Activated CD4-positive, alpha-beta memory T cell treated with anti-CD3 and anti-CD28 coated beads for 36 hours (primary cell): ENCODE measurements at regions not wholly inside any gene's neighbourhood (a gene's known extent, or its start where the extent isn't known, plus 50 kb on each side); places are given as distances from the start of the nearest gene placed in this dataset.
"Not testable (repeated sequence)": the region's sequence is repeated elsewhere in the genome, so short reads cannot be mapped to it uniquely, and the experiment has no call there.

Experiments used
- CTCF ChIA-PET: fragments of 350-600 bp; sonication (Branson Sonifier 250); formaldehyde crosslinking; loops from one replicate; lab custom pipeline; 2021; ENCODE audit warnings: antibody characterized with exemption, inconsistent platforms; lab: Charles Lee
- POLR2A ChIA-PET: fragments of 350-600 bp; sonication (Branson Sonifier 250); formaldehyde crosslinking; loops from one replicate; lab custom pipeline; 2021; ENCODE audit warnings: antibody characterized with exemption; lab: Charles Lee
- DNase-seq: peaks from one replicate; pipeline ENCODE4 v3.0.0-alpha.2; 2020
- H3K27ac Mint-ChIP-seq: one replicate; pipeline ENCODE4 v1.8.0; 2021; ENCODE audit warnings: mixed read lengths
- H3K27me3 Mint-ChIP-seq: one replicate; pipeline ENCODE4 v1.8.0; 2021; ENCODE audit warnings: mixed read lengths
- H3K36me3 Mint-ChIP-seq: one replicate; pipeline ENCODE4 v1.8.0; 2021; ENCODE audit warnings: mixed read lengths
- H3K4me1 Mint-ChIP-seq: one replicate; pipeline ENCODE4 v1.8.0; 2021; ENCODE audit warnings: low read depth, mixed read lengths
- H3K4me3 Mint-ChIP-seq: one replicate; pipeline ENCODE4 v1.8.0; 2021; ENCODE audit warnings: mild to moderate bottlenecking, mixed read lengths
- H3K9me3 Mint-ChIP-seq: one replicate; pipeline ENCODE4 v1.8.0; 2021; ENCODE audit warnings: mixed read lengths
- intact Hi-C: fragments of 100-400 bp; cut with micrococcal nuclease; formaldehyde crosslinking; loops from one replicate; pipeline ENCODE4 v1.15.1; 2023

DNA sequence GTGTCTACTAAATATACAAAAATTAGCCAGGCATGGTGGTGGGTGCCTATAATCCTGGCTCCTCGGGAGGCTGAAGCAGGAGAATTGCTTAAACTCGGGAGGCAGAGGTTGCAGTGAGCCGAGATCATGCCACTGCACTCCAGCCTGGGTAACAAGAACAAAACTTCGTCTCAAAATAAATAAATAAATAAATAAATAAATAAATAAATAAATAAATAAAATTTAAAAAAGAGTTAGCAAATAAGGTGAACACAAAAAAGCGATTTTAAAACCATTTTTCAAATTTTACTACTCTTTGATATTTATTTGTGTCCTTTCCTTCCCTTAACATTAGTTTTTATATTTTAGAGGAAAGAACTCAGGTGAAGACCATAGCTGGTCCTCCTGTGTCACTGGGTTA lies 453.3 kb downstream of the ZNF536 start:
- H3K27ac Mint-ChIP-seq, CTCF ChIA-PET: not testable (repeated sequence)

DNA sequence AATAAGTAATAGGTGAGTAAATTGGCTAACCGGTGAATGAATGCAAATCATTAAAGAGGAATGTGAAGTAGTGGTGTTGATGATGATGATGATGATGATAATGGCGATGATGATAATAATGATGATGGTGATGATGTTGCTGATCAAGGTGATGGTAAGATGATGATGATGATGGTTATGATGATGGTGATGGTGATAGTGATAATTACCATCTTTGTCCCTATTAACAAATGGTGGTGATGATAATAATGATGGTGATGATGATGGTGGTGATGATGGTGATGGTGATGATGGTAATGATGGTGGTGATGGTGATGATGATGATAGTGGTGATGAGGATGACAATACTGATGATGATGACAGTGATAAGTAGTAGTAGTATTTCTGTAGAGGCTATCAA lies 452.6 kb downstream of the ZNF536 start:
- DNase-seq, result no peak
- Mint-ChIP-seq H3K4me1 (no peaks in the 10 kb centered on the region), H3K36me3 (no peaks in the 10 kb centered on the region), H3K27me3 (peaks cover 3% of the 10 kb centered on the region), H3K9me3 (peaks cover 7% of the 10 kb centered on the region), H3K27ac (no peak overlapping the region), H3K4me3 (no peak overlapping the region)
- POLR2A ChIA-PET, result no interaction called here
- CTCF ChIA-PET, result no interaction called here
- intact Hi-C loops, result no loop called here

More for the DNA sequence above, 453.3 kb downstream of the ZNF536 start:
- POLR2A ChIA-PET, DNase-seq, H3K4me3 Mint-ChIP-seq, H3K27me3 Mint-ChIP-seq, H3K36me3 Mint-ChIP-seq, intact Hi-C loops, H3K4me1 Mint-ChIP-seq, H3K9me3 Mint-ChIP-seq: not testable (repeated sequence)

GRCh38 chr19:30817965-30818567 lies 445.9 kb downstream of the ZNF536 start:
- Mint-ChIP-seq H3K36me3 (no peaks in the 10 kb centered on the region), H3K4me1 (no peaks in the 10 kb centered on the region), H3K27me3 (peaks cover 23% of the 10 kb centered on the region), H3K4me3 (no peak overlapping the region), H3K9me3 (peaks cover 2% of the 10 kb centered on the region), H3K27ac (no peak overlapping the region)
- intact Hi-C loops, result no loop called here
- no peak for DNase-seq
- ChIA-PET CTCF (no interaction called here), POLR2A (no interaction called here)

- Mint-ChIP-seq H3K4me3 (no peak overlapping the region), H3K36me3 (no peaks in the 10 kb centered on the region), H3K4me1 (no peaks in the 10 kb centered on the region), H3K27ac (no peak overlapping the region), H3K27me3 (peaks cover 23% of the 10 kb centered on the region), H3K9me3 (peaks cover 2% of the 10 kb centered on the region)
- ChIA-PET CTCF (no interaction called here), POLR2A (no interaction called here)
- intact Hi-C loops, result no loop called here
- no peak for DNase-seq
These were observed 445.0 kb downstream of the ZNF536 start for GRCh38 chr19:30817197-30817596.

- DNase-seq, result no peak
- peaks cover 23% of the 10 kb centered on the region for H3K27me3 Mint-ChIP-seq
- intact Hi-C loops, result no loop called here
- H3K36me3 Mint-ChIP-seq, result no peaks in the 10 kb centered on the region
- H3K4me3 Mint-ChIP-seq, result no peak overlapping the region
- H3K4me1 Mint-ChIP-seq, result no peaks in the 10 kb centered on the region
- POLR2A ChIA-PET, result no interaction called here
- H3K9me3 Mint-ChIP-seq, result peaks cover 2% of the 10 kb centered on the region
- no peak overlapping the region for H3K27ac Mint-ChIP-seq
- CTCF ChIA-PET, result interaction anchor here (0.7 kb wide), 1 partner anchor 432 kb away, joined by 3 read pairs; no protein-coding TSS in a partner anchor
These were observed 443.9 kb downstream of the ZNF536 start for GRCh38 chr19:30815889-30816580.

- CTCF ChIA-PET, result no interaction called here
- H3K27ac Mint-ChIP-seq, result no peak overlapping the region
- H3K9me3 Mint-ChIP-seq, result peaks cover 2% of the 10 kb centered on the region
- no peak overlapping the region for H3K4me3 Mint-ChIP-seq
- DNase-seq, result no peak
- H3K36me3 Mint-ChIP-seq, result no peaks in the 10 kb centered on the region
- POLR2A ChIA-PET, result no interaction called here
- H3K27me3 Mint-ChIP-seq, result peaks cover 10% of the 10 kb centered on the region
- intact Hi-C loops, result no loop called here
- H3K4me1 Mint-ChIP-seq, result no peaks in the 10 kb centered on the region
These were observed 440.0 kb downstream of the ZNF536 start for GRCh38 chr19:30812099-30812678.

- intact Hi-C loops, result no loop called here
- ChIA-PET POLR2A (no interaction called here), CTCF (interaction anchor here (1.4 kb wide), 1 partner anchor 12 kb away, joined by 5 read pairs; no protein-coding TSS in a partner anchor)
- Mint-ChIP-seq H3K27ac (no peak overlapping the region), H3K4me3 (no peak overlapping the region), H3K4me1 (no peaks in the 10 kb centered on the region), H3K36me3 (no peaks in the 10 kb centered on the region), H3K27me3 (peaks cover 13% of the 10 kb centered on the region), H3K9me3 (peaks cover 2% of the 10 kb centered on the region)
- DNase-seq, result no peak
These were observed 439.4 kb downstream of the ZNF536 start for GRCh38 chr19:30811397-30812098.

GRCh38 chr19:30810726-30811125 lies 438.5 kb downstream of the ZNF536 start:
- ChIA-PET POLR2A (no interaction called here), CTCF (interaction anchor here (1.4 kb wide), 1 partner anchor 11 kb away, joined by 5 read pairs; no protein-coding TSS in a partner anchor)
- Mint-ChIP-seq H3K27me3 (peaks cover 14% of the 10 kb centered on the region), H3K4me1 (no peaks in the 10 kb centered on the region), H3K9me3 (peaks cover 2% of the 10 kb centered on the region), H3K36me3 (no peaks in the 10 kb centered on the region), H3K4me3 (no peak overlapping the region), H3K27ac (no peak overlapping the region)
- intact Hi-C loops, result no loop called here
- no peak for DNase-seq

DNA sequence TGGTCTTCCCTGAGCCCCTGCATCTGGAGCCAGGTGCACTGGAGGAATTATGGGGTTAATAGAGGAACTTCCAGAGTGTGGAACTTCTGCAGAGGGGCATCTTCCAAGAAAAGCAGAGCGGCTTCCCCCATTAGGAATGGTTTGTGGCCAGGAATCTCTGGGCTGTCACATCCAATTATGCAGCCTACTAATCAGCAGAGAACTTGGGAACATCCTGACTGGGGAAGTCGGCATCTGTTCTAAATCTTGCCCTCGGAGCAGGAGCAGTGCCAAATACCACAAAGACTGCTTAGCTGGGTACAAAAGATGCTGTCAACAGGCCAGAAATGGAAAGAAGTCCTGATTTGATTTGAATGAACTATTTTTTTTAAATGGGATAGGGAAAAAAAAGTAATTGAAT lies 435.1 kb downstream of the ZNF536 start:
- POLR2A ChIA-PET, result no interaction called here
- intact Hi-C loops, result no loop called here
- Mint-ChIP-seq H3K4me1 (no peaks in the 10 kb centered on the region), H3K27ac (no peak overlapping the region), H3K4me3 (no peak overlapping the region), H3K9me3 (no peaks in the 10 kb centered on the region), H3K36me3 (no peaks in the 10 kb centered on the region), H3K27me3 (peaks cover 8% of the 10 kb centered on the region)
- no peak for DNase-seq
- CTCF ChIA-PET, result no interaction called here

DNA sequence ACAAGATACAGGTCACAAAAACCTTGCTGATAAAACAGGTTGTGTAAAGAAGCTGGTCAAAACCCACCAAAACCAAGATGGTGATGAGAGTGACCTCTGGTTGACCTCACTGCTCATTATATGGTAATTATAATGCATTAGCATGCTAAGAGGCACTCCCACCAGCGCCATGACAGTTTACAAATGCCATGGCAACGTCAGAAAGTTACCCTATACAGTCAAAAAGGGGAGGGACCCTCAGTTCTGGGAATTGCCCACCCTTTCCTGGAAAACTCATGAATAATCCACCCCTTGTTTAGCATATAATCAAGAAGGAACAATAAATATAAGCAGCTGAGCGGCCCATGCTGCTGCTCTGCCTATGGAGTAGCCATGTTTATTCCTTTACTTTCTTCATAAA lies 434.1 kb downstream of the ZNF536 start:
- no peak for DNase-seq
- H3K27ac Mint-ChIP-seq, result no peak overlapping the region
- POLR2A ChIA-PET, result no interaction called here
- H3K36me3 Mint-ChIP-seq, result no peaks in the 10 kb centered on the region
- CTCF ChIA-PET, result interaction anchor here (0.9 kb wide), 1 partner anchor 19 kb away, joined by 3 read pairs; no protein-coding TSS in a partner anchor
- no peaks in the 10 kb centered on the region for H3K4me1 Mint-ChIP-seq
- no peak overlapping the region for H3K4me3 Mint-ChIP-seq
- intact Hi-C loops, result no loop called here
- H3K9me3 Mint-ChIP-seq, result no peaks in the 10 kb centered on the region
- peaks cover 8% of the 10 kb centered on the region for H3K27me3 Mint-ChIP-seq

- H3K27me3 Mint-ChIP-seq, result peaks cover 14% of the 10 kb centered on the region
- POLR2A ChIA-PET, result no interaction called here
- H3K27ac Mint-ChIP-seq, result no peak overlapping the region
- H3K36me3 Mint-ChIP-seq, result no peaks in the 10 kb centered on the region
- DNase-seq, result no peak
- no peaks in the 10 kb centered on the region for H3K4me1 Mint-ChIP-seq
- CTCF ChIA-PET, result interaction anchor here (0.9 to 1.4 kb wide), 2 partner anchors 11 to 19 kb away, joined by 3 to 5 read pairs; no protein-coding TSS in a partner anchor
- H3K9me3 Mint-ChIP-seq, result no peaks in the 10 kb centered on the region
- intact Hi-C loops, result no loop called here
- H3K4me3 Mint-ChIP-seq, result no peak overlapping the region
These were observed 432.6 kb downstream of the ZNF536 start for GRCh38 chr19:30804751-30805150.

DNA sequence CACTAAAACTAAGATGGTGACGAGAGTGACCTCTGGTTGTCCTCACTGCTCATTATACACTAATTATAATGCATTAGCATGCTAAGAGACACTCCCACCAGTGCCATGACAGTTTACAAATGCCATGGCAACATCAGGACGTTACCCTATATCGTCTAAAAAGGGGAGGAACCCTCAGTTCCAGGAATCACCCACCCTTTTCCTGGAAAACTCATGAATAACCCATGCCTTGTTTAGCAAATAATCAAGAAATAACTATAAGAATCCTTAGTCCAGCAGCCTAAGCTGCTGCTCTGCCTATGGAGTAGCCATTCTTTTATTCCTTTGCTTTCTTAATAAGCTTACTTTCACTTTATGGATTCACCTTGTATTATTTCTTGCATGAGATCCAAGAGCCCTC lies 432.1 kb downstream of the ZNF536 start:
- H3K4me1 Mint-ChIP-seq, H3K27ac Mint-ChIP-seq, POLR2A ChIA-PET, H3K4me3 Mint-ChIP-seq, H3K9me3 Mint-ChIP-seq, H3K36me3 Mint-ChIP-seq, intact Hi-C loops, DNase-seq: not testable (repeated sequence)
- CTCF ChIA-PET, result interaction anchor here (0.9 to 1.4 kb wide), 2 partner anchors 11 to 18 kb away, joined by 3 to 5 read pairs; no protein-coding TSS in a partner anchor
- H3K27me3 Mint-ChIP-seq, result peaks cover 16% of the 10 kb centered on the region
